Fibroblast of the conjunctiva (primary cell): ENCODE measurements at regions not wholly inside any gene's neighbourhood (a gene's known extent, or its start where the extent isn't known, plus 50 kb on each side); places are given as distances from the start of the nearest gene placed in this dataset.
"Not testable (repeated sequence)": the region's sequence is repeated elsewhere in the genome, so short reads cannot be mapped to it uniquely, and the experiment has no call there.

Experiments
- DNase-seq: peaks from one replicate; pipeline ENCODE4 v3.0.0-alpha.2; 2010; ENCODE audit warnings: low read depth

- DNase-seq = no peak
These were observed 57.6 kb downstream of the JRKL start for GRCh38 chr11:96447208-96448110.

- no peak for DNase-seq
These were observed 58.4 kb downstream of the JRKL start for GRCh38 chr11:96448225-96448624.

GRCh38 chr11:96456111-96456510 is 66.3 kb downstream of the JRKL start:
- no peak for DNase-seq

- no peak for DNase-seq
These were observed 69.9 kb downstream of the JRKL start for GRCh38 chr11:96459751-96460150.

- no peak for DNase-seq
These were observed 72.1 kb downstream of the JRKL start for GRCh38 chr11:96461871-96462270.

- DNase-seq = peak; percentile 80
These were observed 75.0 kb downstream of the JRKL start for GRCh38 chr11:96464700-96465307.

- no peak for DNase-seq
These were observed 75.7 kb downstream of the JRKL start for GRCh38 chr11:96465512-96465911.

- DNase-seq = no peak
These were observed 76.8 kb downstream of the JRKL start for GRCh38 chr11:96466607-96467006.

GRCh38 chr11:96469776-96470175 is 80.0 kb downstream of the JRKL start:
- DNase-seq = no peak

- DNase-seq = no peak
These were observed 80.7 kb downstream of the JRKL start for GRCh38 chr11:96470521-96470920.

- no peak for DNase-seq
These were observed 82.3 kb downstream of the JRKL start for GRCh38 chr11:96472085-96472484.

- DNase-seq = no peak
These were observed 84.5 kb downstream of the JRKL start for GRCh38 chr11:96474263-96474662.

GRCh38 chr11:96481204-96481603 is 91.4 kb downstream of the JRKL start:
- no peak for DNase-seq

GRCh38 chr11:96481771-96482170 is 92.0 kb downstream of the JRKL start:
- no peak for DNase-seq

GRCh38 chr11:96482193-96482592 is 92.4 kb downstream of the JRKL start:
- no peak for DNase-seq

- no peak for DNase-seq
These were observed 93.7 kb downstream of the JRKL start for GRCh38 chr11:96483374-96483955.

GRCh38 chr11:96484361-96484760 is 94.5 kb downstream of the JRKL start:
- no peak for DNase-seq

- no peak for DNase-seq
These were observed 97.2 kb downstream of the JRKL start for GRCh38 chr11:96486890-96487611.

GRCh38 chr11:96488911-96489310 is 99.1 kb downstream of the JRKL start:
- DNase-seq = not testable (repeated sequence)

- DNase-seq = no peak
These were observed 110.6 kb downstream of the JRKL start for GRCh38 chr11:96500440-96500839.

GRCh38 chr11:96506041-96506440 is 116.2 kb downstream of the JRKL start:
- DNase-seq = no peak

- DNase-seq = no peak
These were observed 117.1 kb downstream of the JRKL start for GRCh38 chr11:96506953-96507354.

GRCh38 chr11:96508861-96509260 is 119.0 kb downstream of the JRKL start:
- DNase-seq = no peak
